ENCODE measurements at regions not wholly inside any gene's neighbourhood (a gene's known extent, or its start where the extent isn't known, plus 50 kb on each side); places are given as distances from the start of the nearest gene placed in this dataset.
A peak's percentile ranks its signal among the peaks of the same experiment; 100 is the strongest.

DNA sequence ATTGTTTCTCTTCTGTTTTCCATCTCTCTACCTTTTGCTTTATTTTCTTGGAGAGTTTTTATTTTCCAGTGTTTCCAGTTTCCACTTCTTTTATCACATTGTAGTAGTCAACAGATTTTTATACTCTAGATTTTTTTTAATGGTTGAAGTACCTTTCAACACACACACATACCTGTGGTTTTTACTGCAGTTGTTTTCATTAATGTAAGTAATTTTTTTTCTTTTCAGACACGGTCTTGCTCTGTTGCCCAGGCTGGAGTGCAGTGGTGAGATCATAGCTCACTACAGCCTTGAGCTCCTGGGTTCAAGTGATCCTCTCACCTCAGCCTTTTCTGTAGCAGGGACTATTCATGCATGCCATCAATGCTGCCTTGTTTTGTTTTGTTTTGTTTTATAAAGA is 472.5 kb upstream of the SGO1 start:
- no peaks in the 10 kb centered on the region for H3K27me3 Mint-ChIP-seq (ENCODE audit: low read depth)
- no peaks in the 10 kb centered on the region for H3K9me3 Mint-ChIP-seq
- TF ChIP-seq, protein P1, sequence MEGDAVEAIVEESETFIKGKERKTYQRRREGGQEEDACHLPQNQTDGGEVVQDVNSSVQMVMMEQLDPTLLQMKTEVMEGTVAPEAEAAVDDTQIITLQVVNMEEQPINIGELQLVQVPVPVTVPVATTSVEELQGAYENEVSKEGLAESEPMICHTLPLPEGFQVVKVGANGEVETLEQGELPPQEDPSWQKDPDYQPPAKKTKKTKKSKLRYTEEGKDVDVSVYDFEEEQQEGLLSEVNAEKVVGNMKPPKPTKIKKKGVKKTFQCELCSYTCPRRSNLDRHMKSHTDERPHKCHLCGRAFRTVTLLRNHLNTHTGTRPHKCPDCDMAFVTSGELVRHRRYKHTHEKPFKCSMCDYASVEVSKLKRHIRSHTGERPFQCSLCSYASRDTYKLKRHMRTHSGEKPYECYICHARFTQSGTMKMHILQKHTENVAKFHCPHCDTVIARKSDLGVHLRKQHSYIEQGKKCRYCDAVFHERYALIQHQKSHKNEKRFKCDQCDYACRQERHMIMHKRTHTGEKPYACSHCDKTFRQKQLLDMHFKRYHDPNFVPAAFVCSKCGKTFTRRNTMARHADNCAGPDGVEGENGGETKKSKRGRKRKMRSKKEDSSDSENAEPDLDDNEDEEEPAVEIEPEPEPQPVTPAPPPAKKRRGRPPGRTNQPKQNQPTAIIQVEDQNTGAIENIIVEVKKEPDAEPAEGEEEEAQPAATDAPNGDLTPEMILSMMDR (IDR thresholded peaks at IDR 0.05; ENCODE audit: unreplicated experiment in 3 of 3), result no peak
- H3K27ac Mint-ChIP-seq, result no peak overlapping the region
- H3K4me3 Mint-ChIP-seq, result no peak overlapping the region
- H3K36me3 Mint-ChIP-seq (ENCODE audit: low read depth), result no peaks in the 10 kb centered on the region
- no peaks in the 10 kb centered on the region for H3K4me1 Mint-ChIP-seq

DNA sequence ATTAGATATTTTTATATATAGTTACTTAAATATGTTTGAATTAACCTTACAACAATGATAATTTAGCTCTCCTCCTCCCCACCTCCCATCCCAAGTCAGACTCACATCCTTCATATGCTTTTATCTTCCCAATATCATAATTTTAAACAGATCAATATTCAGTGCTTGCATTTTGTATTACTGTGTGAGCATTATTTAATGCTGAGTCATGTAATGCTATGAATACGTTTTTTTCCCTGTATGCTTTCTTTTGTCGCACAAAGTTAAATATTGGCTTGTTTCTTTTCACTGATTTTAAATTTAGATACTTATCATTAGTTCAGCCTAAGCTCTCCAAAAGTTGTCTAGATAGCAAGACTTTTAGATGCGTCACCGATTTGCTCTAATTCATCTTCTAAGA is 471.6 kb upstream of the SGO1 start:
- Mint-ChIP-seq H3K9me3 (no peaks in the 10 kb centered on the region), H3K27ac (no peak overlapping the region), H3K36me3 (ENCODE audit: low read depth) (no peaks in the 10 kb centered on the region), H3K27me3 (ENCODE audit: low read depth) (no peaks in the 10 kb centered on the region), H3K4me1 (peaks cover 2% of the 10 kb centered on the region), H3K4me3 (no peak overlapping the region)
- TF ChIP-seq, protein P1 (IDR thresholded peaks at IDR 0.05; ENCODE audit: unreplicated experiment in 3 of 3), result no peak

DNA sequence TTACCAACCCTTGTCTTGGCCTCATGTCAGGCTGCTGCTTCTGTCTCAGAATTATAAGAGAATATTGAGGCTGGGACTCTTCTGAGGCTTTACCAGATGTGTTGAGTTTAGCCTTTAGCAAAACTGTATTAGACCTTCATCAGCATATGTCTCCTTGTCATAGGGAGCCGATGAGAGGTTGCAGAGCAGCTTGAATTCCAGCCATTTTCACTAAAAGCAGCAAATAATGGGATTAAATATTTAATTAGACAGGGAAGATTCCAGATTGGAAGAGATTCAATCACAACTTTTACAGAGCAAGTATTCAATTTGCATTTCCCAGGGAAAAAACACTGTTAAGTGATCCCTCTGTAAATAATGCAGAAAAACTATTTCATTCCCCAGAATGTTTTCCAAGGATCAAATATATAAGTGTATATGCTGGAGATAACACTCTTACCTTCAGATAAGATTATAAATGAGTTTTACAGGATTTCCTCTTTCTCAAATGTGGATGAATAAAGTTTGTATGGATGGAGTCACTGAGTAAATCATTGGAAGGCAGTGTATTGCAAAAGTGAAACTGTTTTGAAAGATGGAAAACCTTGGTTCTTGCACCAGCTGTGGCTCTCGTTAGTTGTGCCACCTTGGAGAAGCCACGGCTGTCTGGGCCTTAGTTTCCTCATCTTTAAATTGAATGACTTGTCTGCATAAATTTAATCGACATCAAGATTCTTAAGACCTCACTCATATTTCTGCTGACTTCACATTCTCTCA is 466.4 kb upstream of the SGO1 start:
- Mint-ChIP-seq H3K27me3 (ENCODE audit: low read depth) (no peaks in the 10 kb centered on the region), H3K27ac (peak overlapping the region in 2 of 3 experiments; percentile 26 to 28), H3K36me3 (ENCODE audit: low read depth) (no peaks in the 10 kb centered on the region), H3K9me3 (no peaks in the 10 kb centered on the region), H3K4me3 (no peak overlapping the region), H3K4me1 (peaks cover 32% of the 10 kb centered on the region)
- TF ChIP-seq, protein P1 (IDR thresholded peaks at IDR 0.05; ENCODE audit: unreplicated experiment in 3 of 3), result no peak

DNA sequence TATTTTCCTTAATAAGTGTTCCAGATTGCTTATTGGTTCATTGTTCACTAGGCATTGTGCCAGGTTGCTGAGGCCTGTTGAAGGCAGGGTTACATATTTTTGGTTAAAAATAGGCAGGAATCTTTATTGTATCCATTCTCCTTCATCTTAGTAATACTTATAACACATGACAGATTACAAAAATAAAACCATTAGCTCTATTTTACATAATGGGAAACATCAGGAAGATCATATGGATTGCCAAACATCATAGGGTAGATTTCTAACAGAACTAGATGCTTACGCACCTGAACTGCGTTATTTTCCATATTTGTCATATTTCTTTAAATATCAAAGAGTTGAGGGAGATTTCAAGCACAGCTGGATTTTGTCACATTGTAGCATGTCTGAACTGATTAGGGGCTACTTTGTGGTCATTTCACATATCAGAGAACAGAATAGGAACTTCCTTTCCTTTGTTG is 462.9 kb upstream of the SGO1 start:
- Mint-ChIP-seq H3K36me3 (ENCODE audit: low read depth) (no peaks in the 10 kb centered on the region), H3K9me3 (no peaks in the 10 kb centered on the region), H3K27me3 (ENCODE audit: low read depth) (no peaks in the 10 kb centered on the region), H3K27ac (peak overlapping the region in 1 of 3 experiments; percentile 27), H3K4me1 (peaks cover 40% of the 10 kb centered on the region), H3K4me3 (no peak overlapping the region)
- TF ChIP-seq, protein P1 (IDR thresholded peaks at IDR 0.05; ENCODE audit: unreplicated experiment in 3 of 3), result no peak

DNA sequence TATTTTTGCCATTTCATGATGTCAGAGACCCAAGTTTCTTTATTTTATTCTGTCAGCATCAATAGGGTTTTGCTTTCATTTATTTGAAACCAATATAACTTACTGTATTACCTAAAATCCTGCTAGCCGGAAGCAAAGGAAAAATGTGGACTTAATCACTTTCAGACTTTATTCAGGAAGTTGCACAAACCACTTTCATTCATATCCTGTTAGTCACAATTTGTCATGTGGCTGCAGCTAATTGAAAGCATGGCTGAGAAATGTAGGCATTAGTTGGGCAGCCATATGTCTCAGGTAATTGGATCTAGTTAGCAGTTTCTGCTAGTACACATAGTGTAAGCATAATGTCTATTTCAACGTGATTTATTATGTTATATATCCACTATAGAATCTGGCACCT is 462.3 kb upstream of the SGO1 start:
- Mint-ChIP-seq H3K4me3 (no peak overlapping the region), H3K9me3 (no peaks in the 10 kb centered on the region), H3K36me3 (ENCODE audit: low read depth) (no peaks in the 10 kb centered on the region), H3K27me3 (ENCODE audit: low read depth) (no peaks in the 10 kb centered on the region), H3K27ac (no peak overlapping the region), H3K4me1 (peaks cover 40% of the 10 kb centered on the region)
- TF ChIP-seq, protein P1 (IDR thresholded peaks at IDR 0.05; ENCODE audit: unreplicated experiment in 3 of 3), result no peak

DNA sequence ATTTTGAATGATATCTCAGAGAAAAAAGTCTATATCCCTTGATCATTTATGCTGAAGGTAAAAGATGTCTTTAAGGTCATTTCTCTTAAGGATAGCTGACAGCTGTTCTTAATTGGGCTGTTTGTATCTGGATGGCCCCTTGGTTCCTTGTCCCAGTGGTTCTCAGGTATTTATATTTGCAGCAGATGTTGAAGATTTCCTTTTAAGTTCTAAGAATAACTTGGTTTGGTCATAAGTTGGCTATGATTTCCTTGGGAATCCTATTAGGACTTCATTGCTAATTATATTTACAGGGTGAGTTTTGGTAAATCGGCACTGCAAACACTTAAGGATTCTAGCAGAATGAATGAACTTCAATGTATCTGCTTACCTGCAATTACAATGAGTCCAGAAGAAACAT is 460.4 kb upstream of the SGO1 start:
- Mint-ChIP-seq H3K4me3 (no peak overlapping the region), H3K9me3 (no peaks in the 10 kb centered on the region), H3K4me1 (peaks cover 32% of the 10 kb centered on the region), H3K27ac (peak overlapping the region in 1 of 3 experiments; percentile 66), H3K36me3 (ENCODE audit: low read depth) (no peaks in the 10 kb centered on the region), H3K27me3 (ENCODE audit: low read depth) (no peaks in the 10 kb centered on the region)
- TF ChIP-seq, protein P1 (IDR thresholded peaks at IDR 0.05; ENCODE audit: unreplicated experiment in 3 of 3), result no peak

Data from nephron (organoid).